Mesothelial cell of epicardium (in vitro differentiated cells): ENCODE measurements at regions not wholly inside any gene's neighbourhood (a gene's known extent, or its start where the extent isn't known, plus 50 kb on each side); places are given as distances from the start of the nearest gene placed in this dataset.

Experiments
- DNase-seq, 2 experiments: peaks; one replicate each; pipeline ENCODE4 v3.0.0; 2021; ENCODE audit warnings: low spot score in 2 of 2; ENCODE audit not compliant: unreplicated experiment in 2 of 2
- H3K27ac Mint-ChIP-seq: 2 replicates; pipeline ENCODE4 v1.8.0; 2021; ENCODE audit warnings: mixed read lengths
- H3K27me3 Mint-ChIP-seq: 2 replicates; pipeline ENCODE4 v1.8.0; 2021; ENCODE audit warnings: low read depth, mixed read lengths
- H3K36me3 Mint-ChIP-seq: 2 replicates; pipeline ENCODE4 v1.8.0; 2021; ENCODE audit warnings: mixed read lengths
- H3K4me1 Mint-ChIP-seq: 2 replicates; pipeline ENCODE4 v1.8.0; 2021; ENCODE audit warnings: mixed read lengths
- H3K4me3 Mint-ChIP-seq: 2 replicates; pipeline ENCODE4 v1.8.0; 2021; ENCODE audit warnings: mild to moderate bottlenecking, moderate library complexity, mixed read lengths
- H3K9me3 Mint-ChIP-seq: 2 replicates; pipeline ENCODE4 v1.8.0; 2021; ENCODE audit warnings: mixed read lengths
- TF ChIP-seq, protein P1 (sequence below): fragments of 200-600 bp; sonication (generic); IDR thresholded peaks from one replicate; pipeline ENCODE4 v1.5.0; 2021; ENCODE audit warnings: antibody characterized with exemption; ENCODE audit not compliant: unreplicated experiment

DNA sequence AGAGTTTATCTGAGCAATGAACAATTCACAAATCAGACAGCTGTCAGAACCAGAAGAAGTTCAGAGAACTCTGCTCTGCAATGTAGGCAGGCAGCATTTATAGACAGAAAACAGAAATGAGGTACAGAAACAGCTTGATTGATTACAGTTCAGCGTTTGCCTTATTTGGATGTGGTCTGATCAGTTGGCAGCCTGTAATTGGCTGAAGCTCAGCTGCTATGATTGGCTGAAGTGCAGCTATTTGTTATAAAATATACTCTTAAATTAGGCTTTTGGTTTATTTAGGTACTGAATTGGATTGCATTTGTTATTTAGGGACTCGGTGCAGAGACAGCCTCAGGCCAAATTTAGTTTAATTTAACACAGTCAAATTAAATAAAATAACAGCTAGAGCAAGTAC, 85.8 kb upstream of the JAZF1 start:
- H3K36me3 Mint-ChIP-seq, result no peaks in the 10 kb centered on the region
- H3K27me3 Mint-ChIP-seq, result no peaks in the 10 kb centered on the region
- peaks cover 11% of the 10 kb centered on the region for H3K9me3 Mint-ChIP-seq

DNA sequence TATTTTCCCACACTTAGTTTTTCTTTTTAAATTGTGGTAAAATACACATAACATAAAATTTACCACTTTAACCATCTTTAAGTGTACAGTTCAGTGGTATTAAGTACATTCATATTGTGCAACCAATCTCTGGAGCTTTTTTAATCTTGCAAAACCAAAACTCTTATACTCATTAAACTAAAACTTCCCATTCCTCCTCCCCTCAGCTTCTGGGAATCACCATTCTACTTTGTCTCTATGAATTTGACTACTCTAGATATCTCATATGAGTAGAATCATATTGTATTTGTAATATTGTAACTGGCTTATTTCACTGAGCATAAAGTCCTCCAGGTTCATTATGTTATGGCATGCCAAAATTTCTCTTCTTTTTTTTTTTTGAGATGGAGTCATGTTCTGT, 86.4 kb upstream of the JAZF1 start:
- H3K4me3 Mint-ChIP-seq, result no peak overlapping the region
- H3K4me1 Mint-ChIP-seq, result peaks cover under 1% of the 10 kb centered on the region
- no peaks in the 10 kb centered on the region for H3K27me3 Mint-ChIP-seq
- TF ChIP-seq, protein P1, sequence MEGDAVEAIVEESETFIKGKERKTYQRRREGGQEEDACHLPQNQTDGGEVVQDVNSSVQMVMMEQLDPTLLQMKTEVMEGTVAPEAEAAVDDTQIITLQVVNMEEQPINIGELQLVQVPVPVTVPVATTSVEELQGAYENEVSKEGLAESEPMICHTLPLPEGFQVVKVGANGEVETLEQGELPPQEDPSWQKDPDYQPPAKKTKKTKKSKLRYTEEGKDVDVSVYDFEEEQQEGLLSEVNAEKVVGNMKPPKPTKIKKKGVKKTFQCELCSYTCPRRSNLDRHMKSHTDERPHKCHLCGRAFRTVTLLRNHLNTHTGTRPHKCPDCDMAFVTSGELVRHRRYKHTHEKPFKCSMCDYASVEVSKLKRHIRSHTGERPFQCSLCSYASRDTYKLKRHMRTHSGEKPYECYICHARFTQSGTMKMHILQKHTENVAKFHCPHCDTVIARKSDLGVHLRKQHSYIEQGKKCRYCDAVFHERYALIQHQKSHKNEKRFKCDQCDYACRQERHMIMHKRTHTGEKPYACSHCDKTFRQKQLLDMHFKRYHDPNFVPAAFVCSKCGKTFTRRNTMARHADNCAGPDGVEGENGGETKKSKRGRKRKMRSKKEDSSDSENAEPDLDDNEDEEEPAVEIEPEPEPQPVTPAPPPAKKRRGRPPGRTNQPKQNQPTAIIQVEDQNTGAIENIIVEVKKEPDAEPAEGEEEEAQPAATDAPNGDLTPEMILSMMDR, result no peak
- H3K36me3 Mint-ChIP-seq, result no peaks in the 10 kb centered on the region
- no peak overlapping the region for H3K27ac Mint-ChIP-seq
- DNase-seq, result no peak
- peaks cover 11% of the 10 kb centered on the region for H3K9me3 Mint-ChIP-seq

More for the DNA sequence above, 85.8 kb upstream of the JAZF1 start:
- no peak for DNase-seq
- Mint-ChIP-seq H3K27ac (no peak overlapping the region), H3K4me1 (no peaks in the 10 kb centered on the region), H3K4me3 (no peak overlapping the region)
- TF ChIP-seq, protein P1, result no peak

DNA sequence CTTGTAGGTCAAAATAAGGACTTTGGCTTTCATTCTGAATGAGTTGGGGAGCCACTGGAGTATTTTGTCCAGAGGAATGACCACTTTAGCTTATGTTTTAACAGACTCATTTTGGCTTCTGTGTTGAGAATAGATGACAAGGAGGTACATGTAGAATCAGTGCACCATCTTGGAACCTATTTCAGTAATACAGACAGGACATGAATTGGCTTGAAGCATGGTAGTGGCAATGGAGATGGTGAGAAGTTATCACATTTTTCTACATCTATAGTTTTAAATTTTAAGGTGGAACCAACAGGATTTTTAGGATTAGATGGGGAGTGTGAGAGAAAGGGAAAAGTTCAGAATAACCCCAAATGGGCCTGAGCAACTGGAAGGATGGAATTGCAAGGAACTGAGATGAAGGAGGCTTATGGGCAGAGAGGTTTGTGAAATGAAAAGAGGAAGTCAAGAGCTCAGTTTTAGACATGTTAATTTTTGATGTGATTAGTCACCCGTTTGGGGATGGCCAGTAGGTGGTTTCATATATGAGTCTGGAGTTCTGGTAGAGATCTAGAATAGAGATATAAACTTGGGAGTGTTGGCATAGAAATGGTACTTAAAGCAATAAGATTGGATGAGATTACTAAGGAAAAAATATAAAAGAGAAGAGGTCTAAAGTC, 89.2 kb upstream of the JAZF1 start:
- Mint-ChIP-seq H3K27ac (no peak overlapping the region), H3K4me3 (no peak overlapping the region), H3K36me3 (no peaks in the 10 kb centered on the region), H3K9me3 (peaks cover 11% of the 10 kb centered on the region), H3K27me3 (no peaks in the 10 kb centered on the region), H3K4me1 (peaks cover 6% of the 10 kb centered on the region)
- TF ChIP-seq, protein P1, result no peak
- no peak for DNase-seq

DNA sequence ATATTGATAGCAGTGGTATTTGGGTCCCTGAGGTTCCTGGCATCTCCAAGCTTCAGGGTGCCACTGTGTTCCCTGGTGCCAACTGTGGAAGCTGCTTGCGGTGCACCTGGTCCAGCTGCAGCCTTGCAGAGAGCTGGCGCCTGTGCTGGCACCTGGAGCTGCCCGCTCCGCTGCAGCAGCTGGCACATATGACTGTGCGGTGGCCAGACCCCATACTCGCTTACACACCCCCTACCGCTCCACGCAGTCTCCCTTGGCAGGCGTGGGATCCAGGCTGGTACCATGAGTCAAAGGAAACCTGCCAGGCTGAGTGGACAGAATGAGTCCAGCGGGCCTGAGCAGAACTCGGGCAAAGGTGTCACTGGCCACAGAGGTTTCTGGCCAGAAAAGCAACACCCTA, 89.9 kb upstream of the JAZF1 start:
- no peaks in the 10 kb centered on the region for H3K36me3 Mint-ChIP-seq
- TF ChIP-seq, protein P1, result no peak
- H3K27ac Mint-ChIP-seq, result no peak overlapping the region

DNA sequence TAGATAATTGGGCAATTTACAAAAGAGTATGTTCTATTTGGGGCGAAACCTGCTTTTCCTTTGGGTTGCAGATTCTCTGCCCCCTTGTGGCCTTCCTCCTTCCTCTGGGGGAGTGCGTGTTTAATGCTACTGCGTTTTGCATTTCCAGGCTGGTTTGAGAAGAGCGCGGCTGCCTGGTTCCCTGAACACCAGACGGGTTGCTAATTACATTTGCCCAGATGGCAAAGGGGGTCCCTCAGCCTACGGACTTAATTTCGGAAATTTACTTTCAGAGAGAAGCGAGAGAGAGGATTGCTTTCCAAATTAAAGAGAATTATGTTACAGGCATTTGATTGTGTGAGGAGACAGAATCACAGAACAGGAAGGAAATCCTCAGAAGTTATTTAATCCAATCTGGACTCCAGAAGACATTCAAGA, 91.9 kb upstream of the JAZF1 start:
- H3K4me1 Mint-ChIP-seq, result peaks cover 6% of the 10 kb centered on the region
- peak in 1 of 2 experiments; percentile 51 for DNase-seq
- TF ChIP-seq, protein P1, result peak; percentile 32
- no peak overlapping the region for H3K27ac Mint-ChIP-seq
- H3K4me3 Mint-ChIP-seq, result peak overlapping the region; percentile 61
- no peaks in the 10 kb centered on the region for H3K36me3 Mint-ChIP-seq
- peaks cover 11% of the 10 kb centered on the region for H3K9me3 Mint-ChIP-seq
- no peaks in the 10 kb centered on the region for H3K27me3 Mint-ChIP-seq

More for the DNA sequence above, 89.9 kb upstream of the JAZF1 start:
- DNase-seq, result no peak
- peaks cover 6% of the 10 kb centered on the region for H3K4me1 Mint-ChIP-seq
- H3K9me3 Mint-ChIP-seq, result peaks cover 11% of the 10 kb centered on the region
- no peak overlapping the region for H3K4me3 Mint-ChIP-seq
- no peaks in the 10 kb centered on the region for H3K27me3 Mint-ChIP-seq

DNA sequence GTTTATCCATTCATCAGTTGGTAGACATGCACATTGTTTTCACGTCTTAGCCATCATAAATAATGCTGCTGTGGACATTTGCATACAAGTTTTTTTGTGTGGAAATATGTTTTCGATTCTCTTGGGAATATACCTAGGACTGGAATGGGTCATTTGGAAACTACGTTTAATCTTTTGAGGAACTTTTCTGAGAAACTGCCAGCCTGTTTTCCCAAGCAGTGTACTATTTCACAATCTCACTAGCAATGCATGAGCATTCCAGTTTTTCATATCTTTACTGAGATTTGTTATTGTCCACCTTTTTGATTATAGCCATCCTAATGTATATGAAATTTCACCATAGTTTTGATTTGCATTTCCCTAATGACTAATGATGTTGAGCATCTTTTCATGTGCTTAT, 95.7 kb upstream of the JAZF1 start:
- DNase-seq, result no peak
- Mint-ChIP-seq H3K27me3 (no peaks in the 10 kb centered on the region), H3K9me3 (no peaks in the 10 kb centered on the region), H3K4me3 (no peak overlapping the region), H3K27ac (no peak overlapping the region), H3K4me1 (peaks cover 11% of the 10 kb centered on the region), H3K36me3 (no peaks in the 10 kb centered on the region)
- TF ChIP-seq, protein P1, result no peak
